ENCODE measurements at regions not wholly inside any gene's neighbourhood (a gene's known extent, or its start where the extent isn't known, plus 50 kb on each side); places are given as distances from the start of the nearest gene placed in this dataset.

DNA sequence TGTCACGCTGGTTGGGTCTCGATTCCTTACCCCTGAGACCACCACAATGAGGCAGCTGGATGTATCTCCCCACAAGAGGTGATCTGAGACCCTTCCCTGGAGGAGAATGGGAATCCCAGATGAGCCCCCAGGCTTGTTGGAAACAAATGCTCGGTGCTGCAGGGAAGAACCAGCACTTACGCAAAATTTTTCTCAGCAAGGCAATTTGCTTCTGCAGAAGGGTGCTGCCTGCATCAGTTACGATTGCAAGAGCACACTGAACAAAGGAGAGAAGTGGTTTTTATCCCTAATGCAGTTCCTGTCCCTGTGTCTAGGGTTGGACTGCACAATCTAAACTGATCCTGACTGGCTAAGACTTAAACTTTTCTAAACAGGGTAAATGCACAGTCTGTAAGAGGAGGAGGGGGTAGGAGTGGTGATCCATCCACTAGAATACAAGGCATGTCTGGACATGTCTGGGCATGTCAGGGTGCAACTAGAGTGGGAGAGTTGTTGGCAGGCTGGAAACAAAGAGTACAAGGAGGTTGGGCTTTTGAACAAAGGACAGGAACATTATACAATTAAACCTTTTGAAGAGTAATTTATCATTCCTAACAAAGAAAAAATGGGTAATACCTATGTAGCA lies 114.9 kb upstream of the FAM3C start:
- DNase-seq (ENCODE audit: low read depth) = no peak
- TF ChIP-seq, protein P1, sequence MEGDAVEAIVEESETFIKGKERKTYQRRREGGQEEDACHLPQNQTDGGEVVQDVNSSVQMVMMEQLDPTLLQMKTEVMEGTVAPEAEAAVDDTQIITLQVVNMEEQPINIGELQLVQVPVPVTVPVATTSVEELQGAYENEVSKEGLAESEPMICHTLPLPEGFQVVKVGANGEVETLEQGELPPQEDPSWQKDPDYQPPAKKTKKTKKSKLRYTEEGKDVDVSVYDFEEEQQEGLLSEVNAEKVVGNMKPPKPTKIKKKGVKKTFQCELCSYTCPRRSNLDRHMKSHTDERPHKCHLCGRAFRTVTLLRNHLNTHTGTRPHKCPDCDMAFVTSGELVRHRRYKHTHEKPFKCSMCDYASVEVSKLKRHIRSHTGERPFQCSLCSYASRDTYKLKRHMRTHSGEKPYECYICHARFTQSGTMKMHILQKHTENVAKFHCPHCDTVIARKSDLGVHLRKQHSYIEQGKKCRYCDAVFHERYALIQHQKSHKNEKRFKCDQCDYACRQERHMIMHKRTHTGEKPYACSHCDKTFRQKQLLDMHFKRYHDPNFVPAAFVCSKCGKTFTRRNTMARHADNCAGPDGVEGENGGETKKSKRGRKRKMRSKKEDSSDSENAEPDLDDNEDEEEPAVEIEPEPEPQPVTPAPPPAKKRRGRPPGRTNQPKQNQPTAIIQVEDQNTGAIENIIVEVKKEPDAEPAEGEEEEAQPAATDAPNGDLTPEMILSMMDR (IDR thresholded peaks at IDR 0.05; ENCODE audit: control insufficient read depth, insufficient read depth, low read depth, low read length, missing control alignments) = no peak
- H3K4me3 ChIP-seq (ENCODE audit: control insufficient read depth, low read depth, low read length) = no peak overlapping the region

DNA sequence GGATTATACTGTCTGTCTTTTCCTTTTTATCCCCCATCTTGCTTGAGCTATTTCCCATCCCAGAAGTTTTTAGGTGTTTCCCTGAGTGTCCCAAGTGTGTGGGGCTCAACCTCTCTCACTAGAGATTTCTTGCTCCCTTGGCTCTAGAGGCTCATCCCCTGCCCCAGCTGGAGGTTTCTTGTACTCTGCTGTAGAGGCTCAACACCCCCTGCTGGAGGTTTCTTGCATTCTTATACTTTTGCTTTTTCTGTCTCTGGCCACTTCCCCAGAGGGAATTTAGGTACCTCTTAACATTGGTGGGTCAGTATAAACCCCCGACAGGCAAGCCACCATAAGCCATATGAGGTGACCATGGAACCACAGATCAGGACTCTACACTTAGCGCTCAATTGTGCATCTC lies 114.2 kb upstream of the FAM3C start:
- DNase-seq (ENCODE audit: low read depth) = no peak
- no peak overlapping the region for H3K4me3 ChIP-seq (ENCODE audit: control insufficient read depth, low read depth, low read length)
- TF ChIP-seq, protein P1 (IDR thresholded peaks at IDR 0.05; ENCODE audit: control insufficient read depth, insufficient read depth, low read depth, low read length, missing control alignments) = no peak

DNA sequence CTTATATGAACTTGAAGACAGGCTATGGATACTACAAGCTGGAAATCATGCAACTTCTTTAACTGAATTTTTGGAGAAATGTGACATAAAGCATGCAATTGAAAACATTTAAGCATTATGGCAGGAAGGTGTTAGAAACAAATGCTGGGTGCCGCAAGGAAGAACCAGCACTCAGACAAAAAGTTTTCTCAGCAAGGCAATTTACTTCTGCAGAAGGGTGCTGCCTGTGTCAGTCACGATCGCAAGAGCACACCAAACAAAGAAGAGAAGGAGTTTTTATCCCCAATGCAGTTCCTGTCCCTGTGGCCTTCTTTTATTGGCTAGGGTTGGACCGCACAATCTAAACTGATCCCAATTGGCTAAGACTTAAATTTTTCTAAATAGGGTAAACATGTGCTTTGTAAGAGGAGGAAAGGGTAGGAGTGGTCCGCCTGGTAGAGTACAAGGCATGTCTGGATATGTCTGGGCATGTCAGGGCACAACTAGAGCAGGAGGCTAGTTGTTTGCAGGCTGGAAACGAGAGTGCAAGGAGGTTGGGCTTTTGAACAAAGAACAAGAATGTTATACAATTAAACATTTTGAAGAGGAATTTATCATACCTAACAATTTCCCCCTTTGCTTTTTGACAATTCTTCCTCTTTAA lies 109.6 kb upstream of the FAM3C start:
- no peak overlapping the region for H3K4me3 ChIP-seq (ENCODE audit: control insufficient read depth, low read depth, low read length)
- TF ChIP-seq, protein P1 (IDR thresholded peaks at IDR 0.05; ENCODE audit: control insufficient read depth, insufficient read depth, low read depth, low read length, missing control alignments) = no peak
- DNase-seq (ENCODE audit: low read depth) = no peak

DNA sequence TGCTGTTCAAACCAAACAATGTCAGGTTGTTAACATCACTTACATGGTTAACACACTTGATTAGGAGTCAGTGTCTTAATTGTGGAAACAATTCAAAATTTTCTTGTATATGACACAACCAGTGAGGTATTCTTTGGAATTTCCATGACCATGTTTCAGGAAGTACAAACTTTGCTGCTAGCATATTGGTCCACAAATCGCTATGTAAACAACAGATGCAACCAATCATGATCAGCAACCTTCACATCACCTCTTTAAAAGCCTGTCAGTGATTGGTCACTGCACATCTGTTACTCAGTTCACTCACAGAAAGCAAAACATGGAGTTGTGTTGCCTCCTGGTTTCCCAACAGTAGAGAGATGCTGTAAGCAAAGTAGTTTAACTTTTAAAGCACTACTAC lies 108.9 kb upstream of the FAM3C start:
- TF ChIP-seq, protein P1 (IDR thresholded peaks at IDR 0.05; ENCODE audit: control insufficient read depth, insufficient read depth, low read depth, low read length, missing control alignments) = no peak
- DNase-seq (ENCODE audit: low read depth) = peak; percentile 52
- no peak overlapping the region for H3K4me3 ChIP-seq (ENCODE audit: control insufficient read depth, low read depth, low read length)

DNA sequence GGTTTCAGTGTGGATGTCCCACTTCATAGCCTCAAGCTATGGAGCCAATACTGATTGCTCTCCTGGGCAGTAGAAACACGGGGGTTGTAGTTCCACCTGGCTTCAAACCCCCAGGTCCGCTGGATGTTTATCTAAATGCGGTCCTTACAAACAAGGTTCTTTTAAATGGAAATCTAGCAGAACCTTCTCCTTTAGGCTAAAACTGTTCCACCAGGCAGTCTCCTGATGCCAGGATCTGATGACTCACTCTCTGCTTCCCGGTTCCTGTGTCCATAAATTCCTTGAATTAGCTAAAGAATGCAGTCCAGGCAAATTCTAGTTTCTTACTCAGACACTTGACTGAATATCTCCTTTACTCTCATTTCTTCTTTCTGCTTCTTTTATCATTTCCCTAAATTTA lies 108.4 kb upstream of the FAM3C start:
- TF ChIP-seq, protein P1 (IDR thresholded peaks at IDR 0.05; ENCODE audit: control insufficient read depth, insufficient read depth, low read depth, low read length, missing control alignments) = no peak
- no peak overlapping the region for H3K4me3 ChIP-seq (ENCODE audit: control insufficient read depth, low read depth, low read length)
- DNase-seq (ENCODE audit: low read depth) = peak; percentile 68

DNA sequence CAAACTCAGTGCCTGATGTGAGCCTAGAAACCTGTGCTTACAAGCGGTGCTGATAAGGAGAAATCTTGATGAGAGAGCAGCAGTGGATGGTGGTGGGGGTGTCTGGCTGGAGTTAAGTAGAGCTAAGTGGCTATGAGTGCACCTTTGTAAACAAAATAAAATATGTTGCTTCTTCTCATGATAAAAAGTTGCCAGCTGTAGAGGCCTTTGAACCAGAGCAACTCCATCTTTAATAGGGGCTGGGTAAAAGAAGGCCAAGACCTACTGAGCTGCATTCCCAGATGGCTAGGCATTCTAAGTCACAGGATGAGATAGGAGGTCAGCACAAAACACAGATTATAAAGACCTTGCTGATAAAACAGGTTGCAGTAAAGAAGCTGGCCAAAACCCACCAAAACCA lies 107.6 kb upstream of the FAM3C start:
- no peak overlapping the region for H3K4me3 ChIP-seq (ENCODE audit: control insufficient read depth, low read depth, low read length)
- TF ChIP-seq, protein P1 (IDR thresholded peaks at IDR 0.05; ENCODE audit: control insufficient read depth, insufficient read depth, low read depth, low read length, missing control alignments) = no peak
- no peak for DNase-seq (ENCODE audit: low read depth)

Measured in AG09309 (cell line).